Left ventricle myocardium superior (tissue), 1 donor: ENCODE measurements at regions not wholly inside any gene's neighbourhood (a gene's known extent, or its start where the extent isn't known, plus 50 kb on each side); places are given as distances from the start of the nearest gene placed in this dataset.

Experiments
- ATAC-seq: fragments of 200-7000 bp; cut with Tn5 transposase; one replicate; pipeline ENCODE4 v1.9.1; 2020; ENCODE audit warnings: mild to moderate bottlenecking, moderate library complexity
- DNase-seq: peaks from one replicate; pipeline ENCODE4 v3.0.0-alpha.2; 2020
- intact Hi-C: fragments of 100-400 bp; cut with micrococcal nuclease; formaldehyde crosslinking; loops from one replicate; pipeline ENCODE4 v1.11.0; 2022
- donor health status: DM: no; HTN: yes; CAD: no; lungs with severe emphysema.

- DNase-seq (no peak), ATAC-seq (no peak)
- intact Hi-C loops = no loop called here
Measured at GRCh38 chr22:47452184-47452583, 689.7 kb downstream of the TBC1D22A start.

GRCh38 chr22:47450876-47451475 lies 688.5 kb downstream of the TBC1D22A start:
- no peak for DNase-seq
- intact Hi-C loops = no loop called here
- ATAC-seq = no peak

GRCh38 chr22:47449508-47450270 lies 687.2 kb downstream of the TBC1D22A start:
- intact Hi-C loops = no loop called here
- DNase-seq (no peak), ATAC-seq (no peak)

DNA sequence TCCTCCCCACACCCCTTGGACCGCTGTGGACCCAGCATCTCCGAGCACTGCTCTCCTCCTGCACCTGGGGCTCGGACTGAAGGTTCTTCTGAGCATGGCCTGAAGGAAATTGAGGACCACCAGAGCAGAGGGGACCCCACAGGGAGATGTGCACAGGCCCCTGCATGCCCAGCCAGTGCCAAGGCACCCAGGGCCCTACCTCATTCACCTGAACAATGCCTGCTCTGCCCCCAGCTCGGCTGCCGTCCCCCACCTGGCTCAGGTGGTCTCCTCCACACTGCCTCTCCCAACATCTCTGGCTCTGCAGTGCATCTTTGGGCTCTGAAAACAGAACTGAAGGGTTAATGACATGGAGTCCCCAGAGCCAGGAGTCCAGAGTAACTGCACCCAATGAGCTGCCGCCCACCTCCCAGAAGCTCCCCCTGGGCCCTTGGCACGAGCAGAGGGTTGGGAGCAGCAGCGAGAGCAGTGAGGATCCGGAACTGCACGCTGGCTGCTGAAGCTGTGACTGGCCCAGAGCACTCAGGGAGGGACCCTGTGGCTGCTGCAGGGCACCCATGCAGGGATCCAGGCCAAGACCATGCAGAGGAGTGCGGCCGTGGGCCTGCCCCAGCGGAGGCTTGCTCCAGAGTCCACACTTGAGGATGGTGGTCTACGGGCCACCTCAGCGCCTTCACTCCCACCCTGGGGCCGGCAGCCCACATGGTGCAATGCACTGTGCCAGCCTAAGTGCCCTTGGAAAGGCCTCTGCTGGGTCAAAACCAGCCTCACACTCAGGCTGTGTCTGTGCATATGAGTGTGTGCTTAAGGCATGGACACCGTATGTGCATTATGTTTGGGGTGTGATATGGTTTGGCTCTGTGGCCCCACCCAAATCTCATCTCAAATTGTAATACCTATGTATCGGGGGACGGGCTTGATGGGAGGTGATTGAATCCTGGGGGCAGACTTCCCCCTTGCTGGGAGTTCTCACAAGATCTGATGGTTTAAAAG lies 686.1 kb downstream of the TBC1D22A start:
- DNase-seq (no peak), ATAC-seq (no peak)
- intact Hi-C loops = no loop called here

DNA sequence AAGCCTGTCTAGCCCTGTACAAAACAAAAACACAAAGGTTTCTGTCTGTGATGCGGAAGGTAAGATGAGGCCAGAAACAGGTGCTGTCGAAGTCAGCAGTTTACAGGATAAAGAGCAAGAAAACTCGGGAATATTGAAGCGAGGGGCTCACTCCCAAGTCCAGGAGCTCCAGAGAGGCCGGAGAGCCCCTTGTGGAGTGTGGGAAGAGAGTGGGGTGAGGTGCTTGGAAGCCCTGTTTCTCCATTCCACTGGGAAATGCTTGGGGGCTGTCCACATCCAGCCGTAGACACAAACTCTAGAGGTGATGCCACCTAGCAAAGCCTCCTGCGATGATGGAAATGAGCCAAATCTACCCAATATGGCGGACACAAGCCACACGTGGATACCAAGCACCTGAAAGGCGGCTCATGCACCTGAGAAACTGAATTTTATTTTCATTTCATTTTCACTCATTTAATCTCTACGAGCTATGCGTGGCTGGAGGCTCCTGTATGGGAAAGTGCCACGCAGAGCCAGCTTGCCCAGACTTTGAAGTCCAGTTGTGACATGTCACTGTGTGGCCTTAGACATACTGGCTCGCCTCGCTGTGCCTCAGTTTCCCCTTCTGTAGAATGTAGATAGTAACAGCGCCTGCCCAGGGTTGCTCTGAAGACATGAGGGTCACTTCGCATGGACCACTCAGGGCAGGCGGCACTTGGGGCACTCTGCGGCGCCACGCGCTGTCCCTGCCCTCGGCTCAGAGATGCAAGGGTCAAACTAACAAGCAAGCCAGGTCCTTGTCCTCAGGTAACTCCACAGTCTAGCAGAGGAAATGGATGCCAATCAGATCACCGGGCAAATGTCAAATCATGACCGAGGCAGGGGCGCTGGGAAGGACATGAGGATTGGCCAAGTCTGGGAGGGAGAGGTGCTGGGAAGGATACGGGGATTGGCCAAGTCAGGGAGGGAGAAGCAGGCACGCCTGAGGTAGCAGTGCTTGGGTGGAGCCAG lies 684.7 kb downstream of the TBC1D22A start:
- intact Hi-C loops = no loop called here
- ATAC-seq = no peak
- DNase-seq = no peak

- DNase-seq (no peak), ATAC-seq (no peak)
- intact Hi-C loops = no loop called here
Measured at GRCh38 chr22:47446331-47446730, 683.9 kb downstream of the TBC1D22A start.

GRCh38 chr22:47445716-47446290 lies 683.4 kb downstream of the TBC1D22A start:
- intact Hi-C loops = no loop called here
- no peak for DNase-seq
- ATAC-seq = no peak

DNA sequence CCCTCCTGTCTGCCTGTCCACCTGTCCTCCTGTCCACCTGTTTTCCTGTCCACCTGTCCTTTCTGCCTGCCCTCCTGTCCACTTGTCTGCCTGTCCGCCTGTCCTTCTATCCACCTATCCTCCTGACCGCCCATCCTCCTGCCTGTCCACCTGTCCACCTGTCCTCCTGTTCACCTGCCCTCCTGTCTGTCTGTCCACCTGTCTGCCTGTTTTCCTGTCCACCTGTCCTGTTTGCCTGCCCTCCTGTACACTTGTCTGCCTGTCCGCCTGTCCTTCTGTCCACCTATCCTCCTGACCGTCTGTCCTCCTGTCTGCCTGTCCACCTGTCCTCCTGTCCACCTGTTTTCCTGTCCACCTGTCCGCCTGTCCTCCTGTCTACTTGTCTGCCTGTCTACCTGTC lies 682.8 kb downstream of the TBC1D22A start:
- DNase-seq (no peak), ATAC-seq (no peak)
- intact Hi-C loops = no loop called here

- ATAC-seq = no peak
- DNase-seq = no peak
- intact Hi-C loops = no loop called here
Measured at GRCh38 chr22:47444746-47445065, 682.3 kb downstream of the TBC1D22A start.

DNA sequence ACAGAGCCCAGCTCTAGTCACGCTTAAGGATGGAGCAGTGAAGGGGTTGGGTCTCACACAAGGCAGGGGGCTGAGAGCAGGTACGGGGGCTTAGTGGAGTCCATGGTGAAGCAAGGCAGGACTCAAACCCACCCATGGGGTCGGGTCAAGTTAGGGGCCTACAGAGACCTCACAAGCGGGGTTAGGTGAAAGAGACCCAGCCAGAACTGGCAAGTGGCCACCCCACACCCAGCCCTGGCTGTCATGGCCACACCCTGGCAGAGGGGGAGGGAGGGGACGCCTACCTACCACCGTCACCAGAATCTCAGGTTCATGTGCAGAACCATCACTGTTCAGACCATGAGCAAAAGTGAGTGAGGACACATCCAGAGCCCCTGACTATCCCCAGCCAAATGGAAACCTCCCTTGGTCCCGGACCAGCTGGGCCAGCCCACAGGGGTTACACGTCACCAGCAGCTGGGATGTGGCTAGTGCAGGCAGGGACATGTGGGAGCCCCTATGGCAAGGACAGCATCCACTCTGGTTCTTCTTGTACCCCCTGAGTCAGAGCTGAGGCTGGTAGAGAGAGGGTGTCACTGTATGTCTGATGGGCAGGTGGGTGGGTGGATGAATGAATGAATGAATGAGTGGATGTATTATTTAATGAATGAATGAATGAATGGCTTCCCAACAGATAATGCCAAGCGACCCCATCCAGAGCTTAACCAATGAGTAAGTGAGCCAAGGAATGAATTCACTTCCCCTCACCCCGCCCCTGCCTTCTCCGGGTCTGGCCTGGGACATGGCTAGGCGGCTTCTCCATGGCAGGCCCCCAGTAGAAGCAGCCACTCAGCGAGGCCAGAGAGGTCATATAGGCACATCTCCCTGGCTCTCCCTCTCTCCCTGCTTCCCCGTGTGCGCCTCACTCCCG lies 681.6 kb downstream of the TBC1D22A start:
- intact Hi-C loops = no loop called here
- ATAC-seq (no peak), DNase-seq (no peak)

GRCh38 chr22:47442821-47443220 lies 680.4 kb downstream of the TBC1D22A start:
- no peak for ATAC-seq
- no peak for DNase-seq
- intact Hi-C loops = no loop called here

- intact Hi-C loops = no loop called here
- DNase-seq = no peak
- no peak for ATAC-seq
Measured at GRCh38 chr22:47439643-47440265, 677.3 kb downstream of the TBC1D22A start.

GRCh38 chr22:47437636-47438035 lies 675.2 kb downstream of the TBC1D22A start:
- DNase-seq = no peak

GRCh38 chr22:47437110-47437509 lies 674.7 kb downstream of the TBC1D22A start:
- DNase-seq = no peak
- no peak for ATAC-seq
- intact Hi-C loops = no loop called here

More at GRCh38 chr22:47437636-47438035, 675.2 kb downstream of the TBC1D22A start:
- intact Hi-C loops = no loop called here
- no peak for ATAC-seq

DNA sequence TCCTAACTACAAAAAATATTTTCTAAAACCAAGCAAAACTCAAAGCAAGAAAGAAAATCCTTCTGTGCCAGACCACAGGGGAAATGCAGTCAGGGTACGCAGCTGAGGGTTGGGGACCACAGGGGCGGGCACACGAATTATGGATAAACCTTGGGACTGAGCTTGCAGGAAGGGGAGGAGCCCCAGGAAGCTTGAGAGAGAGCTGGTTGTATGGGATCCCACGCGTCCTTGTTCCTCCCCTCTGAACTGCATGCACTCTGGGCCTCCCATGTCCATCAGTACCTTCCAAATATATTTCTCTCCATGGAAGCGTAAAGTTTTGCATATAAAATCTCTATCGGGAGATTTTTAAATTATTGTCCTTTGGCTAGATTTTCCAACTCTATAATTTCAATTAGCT lies 673.4 kb downstream of the TBC1D22A start:
- DNase-seq (no peak), ATAC-seq (no peak)
- intact Hi-C loops = no loop called here

DNA sequence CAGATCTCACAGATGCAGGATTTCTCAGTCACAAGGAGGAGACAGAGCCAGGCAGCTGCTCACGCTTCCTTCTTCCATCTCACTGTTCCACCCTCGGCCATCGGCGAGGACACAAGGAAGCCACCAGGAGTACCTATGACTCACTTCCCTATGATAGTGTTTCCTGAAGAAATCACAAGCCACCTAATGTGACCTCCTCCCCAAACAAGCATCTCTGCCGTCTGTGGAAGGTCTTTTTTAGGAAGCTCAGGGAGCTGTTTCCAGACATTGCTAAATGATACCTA lies 672.7 kb downstream of the TBC1D22A start:
- no peak for ATAC-seq
- intact Hi-C loops = no loop called here

More for the DNA sequence above, 672.7 kb downstream of the TBC1D22A start:
- no peak for DNase-seq
